Middle frontal gyrus (tissue), 1 donor: ENCODE measurements at regions not wholly inside any gene's neighbourhood (a gene's known extent, or its start where the extent isn't known, plus 50 kb on each side); places are given as distances from the start of the nearest gene placed in this dataset.

Experiments used
- DNase-seq: peaks from one replicate; pipeline ENCODE4 v3.0.0-alpha.2; 2015; ENCODE audit warnings: low spot score; ENCODE audit errors: extremely low spot score

DNA sequence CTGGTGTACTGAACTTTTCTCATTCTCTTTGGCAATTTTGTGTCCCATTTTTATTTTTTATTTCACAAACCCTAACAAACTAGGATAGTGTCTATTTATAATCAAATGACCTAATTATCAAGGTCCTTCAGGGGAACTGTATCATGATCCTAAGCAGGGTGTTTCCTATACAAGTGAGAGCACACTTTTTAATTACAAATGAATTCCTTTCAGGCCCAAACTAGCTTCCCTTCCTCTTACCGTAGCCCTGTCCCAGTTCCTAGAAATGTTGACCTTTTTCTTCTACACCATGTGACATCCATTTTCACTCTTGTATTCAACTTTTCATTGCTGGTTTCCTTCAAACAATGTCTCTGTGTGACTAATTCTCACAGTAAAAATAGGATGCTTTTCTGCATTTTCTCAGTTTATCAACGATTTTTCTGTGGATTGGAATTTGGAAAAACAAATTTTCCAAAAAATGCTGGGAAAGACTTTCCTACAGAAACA, 411.4 kb downstream of the CCDC91 start:
- no peak for DNase-seq

DNA sequence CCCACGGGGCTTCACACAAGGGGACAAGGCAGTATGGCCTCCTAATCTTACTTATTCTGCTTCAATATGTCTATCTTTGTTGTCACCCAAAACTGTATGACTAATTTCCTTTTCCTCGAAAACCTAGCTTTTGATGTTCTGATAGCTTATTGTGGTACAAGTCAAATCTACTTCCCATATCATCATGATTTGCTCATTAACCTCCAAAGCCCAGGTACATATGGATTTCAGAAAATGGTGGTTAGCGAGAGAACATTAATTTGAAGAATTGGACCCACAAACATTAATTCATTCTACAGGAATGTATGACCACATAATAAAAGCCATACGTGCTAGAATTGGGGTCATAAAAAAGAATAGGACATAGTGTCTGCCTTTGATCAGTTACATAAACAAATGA, 412.5 kb downstream of the CCDC91 start:
- no peak for DNase-seq

DNA sequence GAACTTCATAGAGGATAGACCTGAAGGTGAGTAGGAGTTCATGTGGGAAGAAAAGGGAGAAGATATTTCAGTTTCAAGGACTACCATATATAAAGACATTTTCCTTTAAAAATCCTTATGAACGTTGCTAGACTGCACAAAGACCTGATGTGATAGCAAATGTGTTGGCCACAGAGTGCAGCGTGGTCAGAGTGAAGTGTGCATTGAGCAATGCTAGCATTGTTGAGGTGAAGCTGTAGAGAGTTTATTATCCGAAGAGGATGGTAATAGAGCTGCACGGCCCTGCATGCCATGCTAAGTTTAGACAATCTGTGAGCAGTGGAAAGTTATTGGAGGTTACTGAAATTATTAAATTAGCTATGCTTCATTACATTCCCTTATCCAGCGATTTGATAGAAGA, 413.0 kb downstream of the CCDC91 start:
- DNase-seq = no peak

DNA sequence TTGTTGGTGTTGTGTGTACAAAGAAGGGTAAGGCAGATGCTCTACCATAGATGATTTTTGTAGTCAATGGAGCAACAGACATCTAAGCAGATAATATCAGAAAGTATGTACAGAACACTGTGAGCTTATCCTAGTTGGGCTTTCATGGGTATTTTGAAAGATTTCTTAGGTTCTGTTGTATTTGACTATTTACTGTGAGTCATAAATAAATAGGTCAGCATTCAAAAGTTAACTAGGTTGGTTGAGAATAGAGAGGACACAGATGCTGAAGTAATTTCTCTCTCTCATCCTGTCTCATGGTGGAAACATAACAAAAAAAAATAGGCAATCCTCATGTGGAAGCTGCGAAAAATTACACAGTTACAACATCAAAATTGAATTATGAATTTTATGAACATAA, 413.5 kb downstream of the CCDC91 start:
- no peak for DNase-seq

DNA sequence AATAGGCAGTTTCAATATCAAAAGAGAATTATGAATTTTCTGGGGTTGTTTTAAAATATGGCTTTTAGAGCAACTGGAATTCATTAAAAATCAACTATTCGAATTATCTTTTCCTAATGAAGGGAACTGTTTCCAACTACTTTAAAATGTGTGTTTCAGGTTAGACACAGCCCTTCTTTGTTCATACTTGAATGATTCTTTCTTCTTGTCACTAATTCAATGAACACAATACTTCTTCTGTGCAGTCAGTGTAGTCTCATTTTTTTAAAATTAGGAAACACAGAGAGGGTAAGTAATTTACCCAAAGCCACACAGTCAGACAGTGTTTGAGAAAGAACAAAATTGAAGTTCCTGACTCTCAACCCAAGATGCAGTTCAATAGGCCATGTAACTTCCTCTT, 414.0 kb downstream of the CCDC91 start:
- no peak for DNase-seq

DNA sequence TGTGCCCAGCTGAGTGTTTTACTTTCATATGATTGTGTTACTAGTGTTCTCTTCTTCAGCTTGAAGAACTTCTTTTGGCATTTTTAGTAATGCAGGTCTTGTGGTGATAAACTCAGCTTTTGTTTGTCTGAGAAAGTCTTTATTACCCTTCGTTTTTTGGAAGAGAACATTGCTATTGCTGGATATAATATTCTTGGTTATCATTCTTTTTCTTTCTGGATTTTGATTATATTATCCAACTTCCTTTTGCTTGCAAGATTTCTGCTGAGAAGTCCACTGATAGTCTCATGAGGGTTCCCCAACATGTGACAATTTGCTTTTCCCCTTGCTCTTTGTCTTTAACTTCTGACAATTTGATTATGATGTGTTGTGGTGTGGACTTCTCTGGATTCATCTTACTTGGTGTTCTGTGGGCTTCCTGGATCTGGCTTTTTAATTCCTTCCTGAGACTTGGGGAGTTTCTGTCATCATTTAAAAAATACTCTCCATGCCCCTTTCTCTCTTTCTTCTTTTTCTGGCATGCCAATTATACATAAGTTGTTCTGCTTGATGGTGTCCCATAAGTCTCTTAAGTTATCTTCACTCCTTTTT, 416.8 kb downstream of the CCDC91 start:
- no peak for DNase-seq

DNA sequence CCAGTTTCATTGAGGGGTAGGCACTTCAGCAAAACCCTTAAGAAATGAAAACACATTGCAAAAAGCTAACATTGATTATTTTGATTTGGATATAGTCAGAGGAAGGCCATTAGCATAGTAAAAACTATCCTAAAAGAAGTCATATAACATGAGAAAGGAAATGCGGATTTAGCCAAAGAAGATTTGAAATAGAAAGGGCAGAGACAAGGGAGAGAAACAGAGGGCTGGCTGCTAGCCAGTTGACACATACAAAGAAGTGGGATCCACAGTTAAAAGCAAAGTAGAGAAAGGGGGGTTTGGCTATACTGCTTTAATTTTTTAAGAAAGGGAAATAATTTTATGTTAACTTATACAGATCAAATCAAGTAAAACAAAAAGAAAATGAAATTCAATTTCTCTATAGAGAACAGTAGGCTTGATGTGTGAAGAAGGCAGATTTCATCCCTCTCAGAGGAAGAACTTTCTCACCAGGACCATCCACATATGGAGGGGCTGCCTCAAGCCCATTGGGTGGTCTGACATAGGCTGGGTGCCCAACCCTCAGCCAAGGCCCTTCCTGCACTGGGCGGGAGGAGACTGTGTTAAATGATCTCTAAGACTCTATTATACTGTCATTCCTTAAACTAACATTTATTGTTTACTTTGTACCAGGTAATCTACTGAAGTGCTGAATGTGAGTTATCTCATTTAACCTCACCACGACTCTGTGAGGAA, 420.3 kb downstream of the CCDC91 start:
- no peak for DNase-seq

DNA sequence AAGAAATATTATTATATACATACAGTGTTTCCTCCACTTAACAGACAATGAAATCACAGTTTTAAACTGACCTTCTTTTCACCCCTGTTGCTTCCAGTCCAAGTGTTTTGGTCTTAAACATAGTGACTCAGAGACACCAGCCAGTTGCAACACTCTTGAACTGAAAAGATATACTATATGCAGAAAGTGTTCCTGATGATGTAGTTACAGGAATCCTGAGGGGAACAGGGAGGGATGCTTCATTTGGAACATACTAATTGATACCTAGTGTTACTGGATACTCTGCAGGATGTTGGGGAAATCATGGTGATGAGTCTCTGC, 420.8 kb downstream of the CCDC91 start:
- DNase-seq = no peak

DNA sequence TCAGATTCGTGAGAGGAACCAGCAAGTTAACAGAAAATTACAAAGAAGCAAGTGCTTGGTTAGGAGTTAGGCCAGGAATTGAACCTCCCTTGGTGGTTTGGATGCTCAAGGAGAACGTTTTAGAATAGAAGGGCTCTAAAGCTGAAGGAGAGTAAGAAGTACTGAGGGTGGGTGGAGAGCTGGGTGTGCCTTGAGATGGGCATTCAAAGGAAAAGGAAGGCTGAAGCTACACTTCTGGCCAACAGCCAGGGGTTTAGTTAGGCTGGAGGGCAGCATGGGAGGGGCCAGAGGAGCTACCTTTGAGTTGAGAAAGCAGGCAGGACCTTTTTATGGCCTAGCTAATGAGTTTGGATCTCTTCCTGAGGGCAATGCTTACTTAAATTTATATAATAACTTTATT, 421.2 kb downstream of the CCDC91 start:
- DNase-seq = no peak

DNA sequence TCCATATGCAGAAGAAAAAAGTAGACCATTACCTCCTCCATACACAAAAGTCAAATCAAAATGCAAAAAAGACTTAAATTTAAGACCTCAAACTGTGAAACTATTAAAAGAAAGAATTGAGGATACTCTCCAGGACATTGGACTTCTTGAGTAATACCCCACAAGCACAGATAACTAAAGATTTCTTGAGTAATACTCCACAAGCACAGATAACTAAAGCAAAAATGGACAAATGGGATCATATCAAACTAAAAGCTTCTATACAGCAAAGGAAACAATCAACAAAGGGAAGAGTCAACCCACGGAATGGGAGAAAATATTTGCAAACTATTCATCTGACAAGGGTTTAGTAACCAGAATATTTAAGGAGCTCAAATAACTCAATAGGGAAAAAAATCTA, 427.9 kb downstream of the CCDC91 start:
- DNase-seq = no peak

DNA sequence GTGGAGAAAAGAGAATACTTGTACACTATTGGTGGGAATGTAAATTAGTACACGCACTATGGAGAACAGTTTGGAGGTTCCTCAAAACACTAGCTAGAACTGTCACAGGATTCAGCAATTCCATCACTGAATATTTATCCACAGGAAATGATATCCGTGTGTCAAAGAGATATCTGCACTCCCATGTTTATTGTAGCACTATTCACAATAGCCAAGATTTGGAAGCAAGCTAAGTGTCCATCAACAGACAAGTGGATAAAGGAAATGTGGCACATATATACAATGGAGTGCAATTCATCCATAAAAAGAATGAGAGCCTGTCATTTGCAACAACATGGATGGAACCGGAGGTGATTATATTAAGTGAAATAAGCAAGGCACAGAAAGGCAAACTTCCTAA, 428.5 kb downstream of the CCDC91 start:
- no peak for DNase-seq

DNA sequence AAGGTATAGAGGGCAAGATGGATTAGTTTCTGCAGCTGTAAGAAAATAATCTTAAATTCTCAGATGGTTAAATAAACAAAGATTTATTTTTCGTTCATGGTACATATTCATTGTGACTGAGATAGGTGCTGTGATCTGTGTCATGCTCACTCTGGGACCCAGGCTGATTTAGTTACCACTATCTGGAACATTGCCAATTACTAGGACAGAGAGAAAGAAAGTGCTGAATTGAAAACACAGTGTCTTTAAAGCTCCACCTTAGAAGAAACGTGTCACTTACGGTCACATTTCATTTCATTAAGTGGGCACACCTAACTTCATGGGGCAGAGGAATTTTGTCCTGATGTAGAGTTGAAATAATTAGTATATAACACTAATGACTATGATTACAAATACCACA, 430.0 kb downstream of the CCDC91 start:
- DNase-seq = no peak

DNA sequence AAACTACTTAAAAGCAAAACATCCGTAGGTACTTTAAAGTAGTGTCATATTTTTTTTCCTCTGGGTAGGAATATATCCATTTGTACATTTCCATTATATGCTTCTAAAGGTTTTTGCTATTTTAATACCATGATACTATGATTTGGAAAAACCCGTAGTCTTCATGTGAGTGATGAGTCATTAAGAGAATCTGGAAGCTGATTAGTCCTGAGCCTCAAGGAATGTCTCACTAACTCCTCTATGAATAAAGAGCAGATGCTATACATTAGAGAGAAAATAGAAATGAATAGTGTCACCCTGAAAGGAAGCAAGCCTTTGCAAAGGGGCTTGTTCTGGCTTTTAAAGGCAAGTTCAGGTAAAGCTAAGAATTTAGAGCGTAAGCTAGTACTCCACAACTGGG, 432.1 kb downstream of the CCDC91 start:
- peak; percentile 6 for DNase-seq

DNA sequence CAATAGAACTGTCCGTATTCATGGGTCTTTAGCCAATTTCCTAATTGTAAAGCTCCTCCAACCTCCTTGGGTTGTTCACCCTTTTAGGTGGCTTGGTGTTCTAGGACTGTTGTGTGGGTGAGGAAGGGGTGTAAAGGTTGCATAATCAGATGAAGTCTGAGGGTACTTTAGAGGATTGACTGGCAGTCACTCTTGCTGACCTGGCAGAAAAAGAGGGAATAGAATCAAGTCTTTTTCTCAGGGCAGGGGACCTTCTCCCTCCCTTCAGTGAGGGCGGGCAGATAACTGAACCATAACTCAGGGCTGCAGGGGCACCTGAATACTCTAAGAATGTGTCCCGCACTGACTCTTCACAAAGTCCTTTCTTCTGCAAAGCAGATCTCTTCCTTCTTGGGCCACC, 436.2 kb downstream of the CCDC91 start:
- DNase-seq = no peak

DNA sequence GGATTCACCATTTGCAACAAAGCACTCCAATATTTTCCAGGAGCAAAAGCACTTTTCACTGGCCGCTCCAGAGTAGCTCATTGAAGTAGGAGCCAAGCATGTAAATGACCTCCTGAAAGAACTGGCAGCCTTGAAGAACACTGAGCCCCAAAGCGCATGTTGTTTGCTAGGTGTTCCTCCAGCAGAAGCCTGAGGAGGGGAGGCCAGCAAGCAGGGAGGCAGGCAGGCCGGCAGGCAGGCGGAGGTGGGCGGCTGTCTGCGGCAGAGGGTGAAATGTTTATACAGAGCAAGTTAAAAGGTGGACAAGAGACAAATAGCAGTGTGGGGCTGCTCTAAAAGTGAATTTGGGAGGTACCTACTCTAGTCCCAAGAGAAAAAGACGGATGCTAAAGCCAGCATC, 439.4 kb downstream of the CCDC91 start:
- DNase-seq = no peak

DNA sequence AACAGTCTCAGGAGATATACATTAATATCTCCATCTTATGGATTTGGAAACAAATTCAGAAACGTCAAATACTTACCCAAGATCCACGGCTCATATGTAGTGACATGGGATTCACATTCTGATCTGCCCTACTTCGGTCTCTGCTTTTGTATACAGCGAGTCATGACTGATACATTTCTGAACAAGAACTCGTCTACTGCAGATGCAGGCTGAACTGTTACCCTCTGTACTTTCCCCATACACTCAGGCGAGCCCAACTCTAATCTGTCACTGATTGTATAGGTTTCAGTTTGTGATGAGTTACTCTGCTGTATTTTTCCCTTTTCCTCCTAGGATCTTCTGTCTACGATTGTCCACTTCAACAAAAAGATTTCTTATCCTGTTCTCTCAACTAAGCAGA, 441.6 kb downstream of the CCDC91 start:
- DNase-seq = no peak

DNA sequence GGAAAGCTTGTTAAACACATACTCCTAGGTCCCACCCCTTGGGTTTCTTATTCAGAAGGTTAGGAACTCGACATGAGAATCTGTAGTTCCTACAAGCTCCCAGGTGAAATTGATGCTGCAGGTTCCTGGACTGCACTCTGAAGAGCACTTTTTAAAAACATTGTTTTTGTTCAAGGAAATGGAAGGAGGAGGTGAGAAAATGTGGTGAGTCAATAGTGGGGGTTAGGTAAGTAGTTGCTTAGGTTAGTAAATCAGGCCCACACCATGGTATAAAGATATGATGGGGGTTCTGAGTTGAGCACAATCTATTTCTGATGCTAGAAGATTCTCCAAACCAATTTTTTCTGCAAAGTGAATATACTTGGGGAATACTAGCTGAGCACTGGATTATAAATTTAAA, 450.3 kb downstream of the CCDC91 start:
- no peak for DNase-seq

DNA sequence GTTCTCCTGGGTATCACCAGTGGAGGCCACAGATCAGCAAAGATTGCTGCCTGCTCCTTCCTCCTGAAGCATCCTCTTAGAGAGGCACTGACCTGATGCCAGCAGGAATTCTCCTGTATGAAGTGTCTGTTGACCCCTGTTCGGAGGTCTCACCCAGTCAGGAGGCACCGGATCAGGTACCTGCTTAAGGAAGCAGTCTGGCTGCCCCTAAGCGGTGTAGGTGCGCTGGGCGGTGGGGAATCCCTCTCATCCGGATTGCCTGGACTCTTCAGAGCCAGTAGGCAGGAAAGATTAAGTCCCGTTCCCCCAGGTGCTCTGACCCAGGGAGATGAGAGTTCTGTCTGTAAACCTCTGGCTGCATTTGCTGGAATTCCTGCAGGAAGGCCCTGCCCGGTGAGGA, 455.2 kb downstream of the CCDC91 start:
- DNase-seq = no peak

DNA sequence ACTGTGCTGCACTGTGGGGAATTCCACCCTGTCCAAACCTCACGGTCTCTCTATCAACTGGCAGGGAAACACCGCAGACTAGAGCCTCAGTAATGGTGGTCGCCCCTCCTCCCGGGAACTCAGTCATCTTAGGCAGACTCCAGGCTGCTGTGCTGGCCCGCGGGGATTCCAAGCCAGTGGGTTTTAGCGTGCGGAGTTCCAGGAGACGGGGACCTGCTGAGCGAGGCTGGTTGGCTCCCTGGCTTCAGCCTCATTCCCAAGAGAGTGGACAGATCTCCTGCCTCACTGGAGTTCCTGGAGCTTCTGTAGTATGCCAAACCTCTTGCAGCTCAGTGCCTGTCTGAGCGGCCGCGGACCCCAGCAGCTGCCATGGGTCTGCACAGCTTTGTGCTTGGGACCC, 455.6 kb downstream of the CCDC91 start:
- no peak for DNase-seq

DNA sequence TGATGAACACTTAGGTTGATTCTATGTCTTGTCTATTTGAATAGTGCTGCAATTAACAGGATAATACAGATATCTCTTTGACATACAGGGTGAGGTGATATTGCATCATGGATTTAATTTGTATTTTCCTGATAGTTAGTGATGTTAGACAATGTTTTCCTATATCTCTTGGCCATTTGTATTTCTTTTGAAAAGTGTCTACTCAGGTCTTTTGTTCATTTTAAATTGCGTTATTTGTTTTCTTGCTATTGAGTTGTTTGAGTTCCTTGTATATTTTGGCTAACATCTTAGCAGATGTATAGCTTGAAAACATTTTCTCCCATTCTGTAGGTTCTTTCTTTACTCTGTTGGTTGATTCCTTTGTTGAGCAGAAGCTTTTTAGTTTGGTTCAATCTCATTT, 460.6 kb downstream of the CCDC91 start:
- no peak for DNase-seq

DNA sequence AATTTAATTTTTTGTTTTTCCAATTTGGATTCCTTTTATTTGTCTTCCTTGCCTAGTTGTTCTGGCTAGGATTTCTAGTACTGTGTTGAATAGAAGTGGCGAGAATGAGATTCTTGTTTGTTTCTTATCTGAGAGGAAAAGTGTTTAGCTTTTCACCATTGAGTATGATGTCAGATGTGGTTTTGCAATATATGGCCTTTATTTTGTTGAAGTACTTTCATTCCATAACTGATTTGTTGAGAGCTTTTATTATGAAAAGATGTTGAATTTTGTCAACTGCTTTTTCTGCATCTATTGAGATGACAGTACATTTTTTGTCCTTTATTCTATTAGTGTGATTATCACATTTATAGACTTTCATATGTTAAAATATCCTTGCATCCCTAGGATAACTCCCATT, 462.0 kb downstream of the CCDC91 start:
- no peak for DNase-seq

DNA sequence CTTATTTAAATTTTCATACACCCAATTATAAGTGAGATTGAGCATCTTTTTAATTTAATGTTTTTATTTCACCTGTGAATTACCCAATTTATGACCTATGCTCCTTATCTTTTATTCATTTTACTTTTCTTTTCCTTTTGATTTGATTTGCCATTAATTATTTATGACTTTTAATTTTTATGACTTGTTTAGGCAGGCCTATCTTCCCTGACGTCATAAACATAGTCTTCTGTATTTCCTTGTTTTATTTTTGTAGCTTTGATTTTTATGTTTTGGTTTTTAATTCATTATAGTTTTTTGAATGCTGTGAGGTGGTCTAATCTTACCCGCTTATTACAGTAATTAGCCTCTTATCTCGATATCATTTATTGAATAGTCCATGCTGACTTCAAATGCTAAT, 467.1 kb upstream of the FAR2 start:
- DNase-seq = no peak

DNA sequence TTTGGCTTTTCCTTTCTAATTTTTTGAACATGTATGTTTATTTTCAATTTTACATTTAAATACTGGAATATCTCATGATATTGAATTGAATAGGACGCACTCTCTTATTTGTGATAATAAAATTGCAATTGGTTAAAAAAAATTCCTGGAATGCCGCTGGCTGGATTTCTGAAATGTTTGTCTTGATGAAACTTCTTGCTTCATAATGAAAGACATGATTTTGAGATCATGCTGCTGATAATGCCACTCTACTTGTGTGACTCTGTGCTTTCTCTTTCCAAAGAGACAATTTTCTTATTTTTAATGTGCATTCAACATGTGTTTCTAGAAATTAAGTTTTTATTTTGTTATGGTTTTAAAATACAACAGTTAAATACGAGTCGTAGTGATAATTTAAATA, 465.7 kb upstream of the FAR2 start:
- DNase-seq = no peak
